ENCODE measurements at regions not wholly inside any gene's neighbourhood (a gene's known extent, or its start where the extent isn't known, plus 50 kb on each side); places are given as distances from the start of the nearest gene placed in this dataset.

- no peak overlapping the region for H3K4me3 ChIP-seq (ENCODE audit: low read depth in 1 of 2, low read length in 2 of 2)
- no peaks in the 10 kb centered on the region for H4K20me1 ChIP-seq (ENCODE audit: insufficient read depth, low read length)
- TF ChIP-seq CTCF (IDR thresholded peaks at IDR 0.05; ENCODE audit: borderline replicate concordance, extremely low read depth, low read length, poor library complexity, severe bottlenecking) = no peak
- DNase-seq (no peak), ATAC-seq (ENCODE audit: insufficient read depth, low read depth) (no peak)
- no peaks in the 10 kb centered on the region for H3K27me3 ChIP-seq (ENCODE audit: insufficient read depth, low read length, poor library complexity)
- H3K4me2 ChIP-seq (ENCODE audit: insufficient read depth, low read length) = no peak overlapping the region
- H3K79me2 ChIP-seq (ENCODE audit: insufficient read depth, low read length) = no peaks in the 10 kb centered on the region
- no peak overlapping the region for H2AFZ ChIP-seq (ENCODE audit: low read depth, low read length)
- no peak overlapping the region for H3K27ac ChIP-seq (ENCODE audit: low read length)
- no peaks in the 10 kb centered on the region for H3K36me3 ChIP-seq (ENCODE audit: insufficient read depth, low read length)
- no peak overlapping the region for H3K9ac ChIP-seq (ENCODE audit: low read depth, low read length)
- H3K4me1 ChIP-seq (ENCODE audit: insufficient read depth, low read length) = no peaks in the 10 kb centered on the region
- no peaks in the 10 kb centered on the region for H3K9me3 ChIP-seq (ENCODE audit: insufficient read depth, low read length, severe bottlenecking)
These were observed 634.9 kb downstream of the FSCB start for GRCh38 chr14:43872222-43872621.

GRCh38 chr14:43858981-43859380, 648.1 kb downstream of the FSCB start:
- Histone ChIP-seq H3K4me1 (ENCODE audit: insufficient read depth, low read length) (no peaks in the 10 kb centered on the region), H3K36me3 (ENCODE audit: insufficient read depth, low read length) (no peaks in the 10 kb centered on the region), H3K4me3 (ENCODE audit: low read depth in 1 of 2, low read length in 2 of 2) (no peak overlapping the region), H3K79me2 (ENCODE audit: insufficient read depth, low read length) (no peaks in the 10 kb centered on the region), H3K27me3 (ENCODE audit: insufficient read depth, low read length, poor library complexity) (no peaks in the 10 kb centered on the region), H3K9me3 (ENCODE audit: insufficient read depth, low read length, severe bottlenecking) (no peaks in the 10 kb centered on the region), H3K4me2 (ENCODE audit: insufficient read depth, low read length) (no peak overlapping the region), H2AFZ (ENCODE audit: low read depth, low read length) (no peak overlapping the region), H4K20me1 (ENCODE audit: insufficient read depth, low read length) (no peaks in the 10 kb centered on the region), H3K27ac (ENCODE audit: low read length) (no peak overlapping the region), H3K9ac (ENCODE audit: low read depth, low read length) (no peak overlapping the region)
- DNase-seq = no peak
- TF ChIP-seq EZH2 (IDR thresholded peaks at IDR 0.05; ENCODE audit: borderline replicate concordance, low read depth, low read length, severe bottlenecking) (no peak), CTCF (IDR thresholded peaks at IDR 0.05; ENCODE audit: borderline replicate concordance, extremely low read depth, low read length, poor library complexity, severe bottlenecking) (no peak)
- no peak for ATAC-seq (ENCODE audit: insufficient read depth, low read depth)

GRCh38 chr14:43855556-43855955, 651.5 kb downstream of the FSCB start:
- Histone ChIP-seq H2AFZ (ENCODE audit: low read depth, low read length) (no peak overlapping the region), H3K27ac (ENCODE audit: low read length) (no peak overlapping the region), H3K36me3 (ENCODE audit: insufficient read depth, low read length) (no peaks in the 10 kb centered on the region), H3K79me2 (ENCODE audit: insufficient read depth, low read length) (no peaks in the 10 kb centered on the region), H3K9ac (ENCODE audit: low read depth, low read length) (no peak overlapping the region), H3K9me3 (ENCODE audit: insufficient read depth, low read length, severe bottlenecking) (no peaks in the 10 kb centered on the region), H3K4me1 (ENCODE audit: insufficient read depth, low read length) (no peaks in the 10 kb centered on the region), H3K27me3 (ENCODE audit: insufficient read depth, low read length, poor library complexity) (no peaks in the 10 kb centered on the region), H4K20me1 (ENCODE audit: insufficient read depth, low read length) (no peaks in the 10 kb centered on the region), H3K4me3 (ENCODE audit: low read depth in 1 of 2, low read length in 2 of 2) (no peak overlapping the region), H3K4me2 (ENCODE audit: insufficient read depth, low read length) (no peak overlapping the region)
- ATAC-seq (ENCODE audit: insufficient read depth, low read depth) (no peak), DNase-seq (no peak)
- TF ChIP-seq EZH2 (IDR thresholded peaks at IDR 0.05; ENCODE audit: borderline replicate concordance, low read depth, low read length, severe bottlenecking) (no peak), CTCF (IDR thresholded peaks at IDR 0.05; ENCODE audit: borderline replicate concordance, extremely low read depth, low read length, poor library complexity, severe bottlenecking) (no peak)

- Histone ChIP-seq H3K36me3 (ENCODE audit: insufficient read depth, low read length) (no peaks in the 10 kb centered on the region), H2AFZ (ENCODE audit: low read depth, low read length) (no peak overlapping the region), H3K9ac (ENCODE audit: low read depth, low read length) (no peak overlapping the region), H3K4me1 (ENCODE audit: insufficient read depth, low read length) (no peaks in the 10 kb centered on the region), H3K79me2 (ENCODE audit: insufficient read depth, low read length) (no peaks in the 10 kb centered on the region), H3K4me3 (ENCODE audit: low read depth in 1 of 2, low read length in 2 of 2) (no peak overlapping the region), H4K20me1 (ENCODE audit: insufficient read depth, low read length) (no peaks in the 10 kb centered on the region), H3K4me2 (ENCODE audit: insufficient read depth, low read length) (no peak overlapping the region), H3K9me3 (ENCODE audit: insufficient read depth, low read length, severe bottlenecking) (no peaks in the 10 kb centered on the region), H3K27ac (ENCODE audit: low read length) (no peak overlapping the region), H3K27me3 (ENCODE audit: insufficient read depth, low read length, poor library complexity) (no peaks in the 10 kb centered on the region)
- DNase-seq (no peak), ATAC-seq (ENCODE audit: insufficient read depth, low read depth) (no peak)
- TF ChIP-seq EZH2 (IDR thresholded peaks at IDR 0.05; ENCODE audit: borderline replicate concordance, low read depth, low read length, severe bottlenecking) (no peak), CTCF (IDR thresholded peaks at IDR 0.05; ENCODE audit: borderline replicate concordance, extremely low read depth, low read length, poor library complexity, severe bottlenecking) (no peak)
These were observed 653.5 kb downstream of the FSCB start for GRCh38 chr14:43853541-43853940.

All from DND-41 (cell line).